ENCODE measurements at regions not wholly inside any gene's neighbourhood (a gene's known extent, or its start where the extent isn't known, plus 50 kb on each side); places are given as distances from the start of the nearest gene placed in this dataset.

DNA sequence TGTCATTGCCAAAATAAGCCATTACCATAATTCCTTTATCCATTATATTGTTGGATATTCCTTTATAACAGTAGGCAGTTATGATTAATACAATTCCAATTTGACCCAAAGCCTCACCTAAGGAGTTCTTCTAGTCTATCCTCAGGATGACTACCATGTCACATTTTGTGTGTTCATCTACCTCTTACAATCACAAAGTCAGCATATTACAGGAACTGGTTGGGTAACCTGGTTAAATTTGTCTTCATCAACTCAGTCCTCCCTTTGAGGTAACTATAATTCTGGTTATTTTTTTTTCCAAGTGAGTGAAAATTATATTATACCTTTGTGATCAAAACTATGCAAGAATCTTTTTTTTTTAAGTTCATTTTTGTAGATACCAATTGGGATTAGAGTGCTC is 540.5 kb downstream of the BTBD3 start:
- Histone ChIP-seq H3K79me2 (no peaks in the 10 kb centered on the region), H3K9ac (no peak overlapping the region), H3K4me1 (no peaks in the 10 kb centered on the region), H3K4me2 (ENCODE audit: low read length) (no peak overlapping the region), H2AFZ (no peak overlapping the region), H3K9me3 (ENCODE audit: control insufficient read depth, low read length) (peaks cover 3% of the 10 kb centered on the region), H3K4me3 (ENCODE audit: low read depth, low read length) (no peak overlapping the region), H3K27me3 (ENCODE audit: control insufficient read depth, insufficient read depth, low read length) (no peaks in the 10 kb centered on the region), H3K36me3 (ENCODE audit: control insufficient read depth, insufficient read depth, low read length) (no peaks in the 10 kb centered on the region), H3K27ac (no peak overlapping the region)
- TF ChIP-seq, protein P1, sequence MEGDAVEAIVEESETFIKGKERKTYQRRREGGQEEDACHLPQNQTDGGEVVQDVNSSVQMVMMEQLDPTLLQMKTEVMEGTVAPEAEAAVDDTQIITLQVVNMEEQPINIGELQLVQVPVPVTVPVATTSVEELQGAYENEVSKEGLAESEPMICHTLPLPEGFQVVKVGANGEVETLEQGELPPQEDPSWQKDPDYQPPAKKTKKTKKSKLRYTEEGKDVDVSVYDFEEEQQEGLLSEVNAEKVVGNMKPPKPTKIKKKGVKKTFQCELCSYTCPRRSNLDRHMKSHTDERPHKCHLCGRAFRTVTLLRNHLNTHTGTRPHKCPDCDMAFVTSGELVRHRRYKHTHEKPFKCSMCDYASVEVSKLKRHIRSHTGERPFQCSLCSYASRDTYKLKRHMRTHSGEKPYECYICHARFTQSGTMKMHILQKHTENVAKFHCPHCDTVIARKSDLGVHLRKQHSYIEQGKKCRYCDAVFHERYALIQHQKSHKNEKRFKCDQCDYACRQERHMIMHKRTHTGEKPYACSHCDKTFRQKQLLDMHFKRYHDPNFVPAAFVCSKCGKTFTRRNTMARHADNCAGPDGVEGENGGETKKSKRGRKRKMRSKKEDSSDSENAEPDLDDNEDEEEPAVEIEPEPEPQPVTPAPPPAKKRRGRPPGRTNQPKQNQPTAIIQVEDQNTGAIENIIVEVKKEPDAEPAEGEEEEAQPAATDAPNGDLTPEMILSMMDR (IDR thresholded peaks at IDR 0.05), result no peak

DNA sequence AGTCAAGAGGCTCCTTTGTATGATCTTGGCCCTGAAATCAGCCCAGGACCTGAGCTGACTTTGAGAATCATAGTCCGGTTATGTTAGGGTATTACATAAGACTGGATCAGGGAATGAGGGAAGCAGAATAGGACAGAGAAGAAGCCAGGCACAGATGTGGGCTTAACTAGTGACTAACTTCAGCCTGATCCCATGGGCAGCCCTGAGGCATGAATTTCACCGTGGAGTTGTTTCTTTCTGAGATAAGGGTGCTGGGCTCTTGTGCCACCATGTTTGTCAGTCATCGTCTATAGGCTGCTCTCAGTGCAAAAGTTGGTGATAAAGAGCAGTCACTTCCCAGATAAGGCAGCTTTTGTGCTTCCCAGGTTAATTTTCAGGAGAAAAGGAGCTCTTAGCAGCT is 544.7 kb upstream of the SPTLC3 start:
- TF ChIP-seq, protein P1 (IDR thresholded peaks at IDR 0.05), result no peak
- no peak overlapping the region for H3K9ac ChIP-seq
- H3K4me3 ChIP-seq (ENCODE audit: low read depth, low read length), result no peak overlapping the region
- no peaks in the 10 kb centered on the region for H3K4me1 ChIP-seq
- no peak overlapping the region for H3K4me2 ChIP-seq (ENCODE audit: low read length)
- no peak overlapping the region for H2AFZ ChIP-seq
- no peak overlapping the region for H3K27ac ChIP-seq
- no peaks in the 10 kb centered on the region for H3K79me2 ChIP-seq
- H3K36me3 ChIP-seq (ENCODE audit: control insufficient read depth, insufficient read depth, low read length), result no peaks in the 10 kb centered on the region
- no peaks in the 10 kb centered on the region for H3K27me3 ChIP-seq (ENCODE audit: control insufficient read depth, insufficient read depth, low read length)
- H3K9me3 ChIP-seq (ENCODE audit: control insufficient read depth, low read length), result no peaks in the 10 kb centered on the region

DNA sequence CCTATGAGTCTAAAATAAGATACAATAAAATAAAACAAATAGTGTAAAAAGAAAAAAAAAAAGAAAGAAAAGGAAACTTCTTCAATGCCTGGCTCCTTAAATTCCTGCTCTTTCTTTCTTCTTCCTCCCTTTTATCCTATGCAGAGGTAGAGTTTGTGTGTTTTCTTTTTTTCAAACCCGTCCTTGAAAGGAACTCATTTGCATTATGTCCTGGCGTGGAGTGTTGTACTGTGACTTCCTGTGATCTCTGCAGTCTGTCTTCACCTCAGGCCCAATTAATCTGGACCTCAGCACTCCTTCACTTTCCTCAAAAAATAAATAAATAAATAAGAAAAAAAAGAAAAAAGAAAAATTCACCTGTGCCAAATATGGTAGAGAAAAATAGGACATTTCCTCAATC is 541.9 kb upstream of the SPTLC3 start:
- TF ChIP-seq, protein P1 (IDR thresholded peaks at IDR 0.05), result no peak
- no peak overlapping the region for H2AFZ ChIP-seq
- H3K4me1 ChIP-seq, result no peaks in the 10 kb centered on the region
- no peak overlapping the region for H3K27ac ChIP-seq
- H3K9ac ChIP-seq, result no peak overlapping the region
- no peaks in the 10 kb centered on the region for H3K27me3 ChIP-seq (ENCODE audit: control insufficient read depth, insufficient read depth, low read length)
- H3K9me3 ChIP-seq (ENCODE audit: control insufficient read depth, low read length), result no peaks in the 10 kb centered on the region
- H3K4me2 ChIP-seq (ENCODE audit: low read length), result no peak overlapping the region
- H3K4me3 ChIP-seq (ENCODE audit: low read depth, low read length), result no peak overlapping the region
- no peaks in the 10 kb centered on the region for H3K79me2 ChIP-seq
- no peaks in the 10 kb centered on the region for H3K36me3 ChIP-seq (ENCODE audit: control insufficient read depth, insufficient read depth, low read length)

DNA sequence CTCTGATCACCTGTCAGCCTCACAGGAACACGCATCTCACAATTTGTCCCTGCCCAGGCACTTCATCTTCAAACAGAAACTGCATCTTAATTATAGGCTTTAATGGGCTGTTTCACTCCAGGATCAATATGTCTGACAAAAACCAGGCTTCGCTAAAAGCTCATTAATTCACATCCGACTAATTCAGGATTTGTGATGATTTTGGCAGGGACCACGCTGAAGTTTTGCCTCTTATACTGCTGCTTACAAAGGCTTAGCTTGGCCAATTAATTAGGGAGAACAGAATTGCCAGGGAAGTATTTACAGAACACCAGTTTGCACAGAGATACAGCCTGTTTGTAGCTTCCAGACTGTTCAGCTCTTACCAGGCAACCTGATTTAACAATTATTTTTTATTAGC is 541.0 kb upstream of the SPTLC3 start:
- Histone ChIP-seq H3K4me2 (ENCODE audit: low read length) (no peak overlapping the region), H3K9ac (no peak overlapping the region), H3K9me3 (ENCODE audit: control insufficient read depth, low read length) (no peaks in the 10 kb centered on the region), H3K27ac (no peak overlapping the region), H3K4me3 (ENCODE audit: low read depth, low read length) (no peak overlapping the region), H3K79me2 (no peaks in the 10 kb centered on the region), H3K36me3 (ENCODE audit: control insufficient read depth, insufficient read depth, low read length) (no peaks in the 10 kb centered on the region), H3K4me1 (no peaks in the 10 kb centered on the region), H3K27me3 (ENCODE audit: control insufficient read depth, insufficient read depth, low read length) (no peaks in the 10 kb centered on the region), H2AFZ (no peak overlapping the region)
- TF ChIP-seq, protein P1 (IDR thresholded peaks at IDR 0.05), result no peak

GRCh38 chr20:12482661-12483060 is 526.1 kb upstream of the SPTLC3 start:
- H3K36me3 ChIP-seq (ENCODE audit: control insufficient read depth, insufficient read depth, low read length), result no peaks in the 10 kb centered on the region
- TF ChIP-seq, protein P1 (IDR thresholded peaks at IDR 0.05), result no peak
- no peaks in the 10 kb centered on the region for H3K79me2 ChIP-seq
- no peaks in the 10 kb centered on the region for H3K27me3 ChIP-seq (ENCODE audit: control insufficient read depth, insufficient read depth, low read length)
- H3K4me2 ChIP-seq (ENCODE audit: low read length), result no peak overlapping the region
- no peaks in the 10 kb centered on the region for H3K4me1 ChIP-seq
- no peak overlapping the region for H3K4me3 ChIP-seq (ENCODE audit: low read depth, low read length)
- no peak overlapping the region for H3K9ac ChIP-seq
- no peak overlapping the region for H3K27ac ChIP-seq
- no peak overlapping the region for H2AFZ ChIP-seq
- H3K9me3 ChIP-seq (ENCODE audit: control insufficient read depth, low read length), result no peaks in the 10 kb centered on the region
